GM21576 (cell line): ENCODE measurements at regions not wholly inside any gene's neighbourhood (a gene's known extent, or its start where the extent isn't known, plus 50 kb on each side); places are given as distances from the start of the nearest gene placed in this dataset.
"Not testable (repeated sequence)": the region's sequence is repeated elsewhere in the genome, so short reads cannot be mapped to it uniquely, and the experiment has no call there.

Experiments used
- ATAC-seq: cut with Tn5 transposase; IDR thresholded peaks from one replicate; pipeline ENCODE4 v1.9.1; 2021; ENCODE audit warnings: mild to moderate bottlenecking, moderate library complexity; ENCODE audit not compliant: unreplicated experiment

- ATAC-seq, result no peak
Measured at GRCh38 chr3:72661115-72661457, 187.2 kb downstream of the SHQ1 start.

GRCh38 chr3:72660270-72661114 lies 187.8 kb downstream of the SHQ1 start:
- ATAC-seq, result no peak

- ATAC-seq, result no peak
Measured at GRCh38 chr3:72659596-72659995, 188.6 kb downstream of the SHQ1 start.

- no peak for ATAC-seq
Measured at GRCh38 chr3:72659188-72659587, 189.1 kb downstream of the SHQ1 start.

GRCh38 chr3:72658466-72659100 lies 189.7 kb downstream of the SHQ1 start:
- ATAC-seq, result no peak

GRCh38 chr3:72657666-72658065 lies 190.6 kb downstream of the SHQ1 start:
- peak; percentile 59 for ATAC-seq

GRCh38 chr3:72655723-72656122 lies 192.5 kb downstream of the SHQ1 start:
- ATAC-seq, result no peak

GRCh38 chr3:72655131-72655551 lies 193.1 kb downstream of the SHQ1 start:
- ATAC-seq, result no peak

- ATAC-seq, result no peak
Measured at GRCh38 chr3:72652395-72652794, 195.8 kb downstream of the SHQ1 start.

GRCh38 chr3:72651498-72651897 lies 196.7 kb downstream of the SHQ1 start:
- no peak for ATAC-seq

- ATAC-seq, result no peak
Measured at GRCh38 chr3:72646263-72646662, 202.0 kb downstream of the SHQ1 start.

GRCh38 chr3:72643635-72644034 lies 204.6 kb downstream of the SHQ1 start:
- ATAC-seq, result not testable (repeated sequence)

GRCh38 chr3:72641684-72642083 lies 206.6 kb downstream of the SHQ1 start:
- no peak for ATAC-seq

GRCh38 chr3:72641072-72641471 lies 207.2 kb downstream of the SHQ1 start:
- ATAC-seq, result no peak

- no peak for ATAC-seq
Measured at GRCh38 chr3:72636969-72637597, 211.2 kb downstream of the SHQ1 start.

- ATAC-seq, result no peak
Measured at GRCh38 chr3:72635551-72635950, 212.7 kb downstream of the SHQ1 start.

GRCh38 chr3:72634128-72634527 lies 214.1 kb downstream of the SHQ1 start:
- no peak for ATAC-seq

GRCh38 chr3:72633534-72633933 lies 214.7 kb downstream of the SHQ1 start:
- ATAC-seq, result no peak

GRCh38 chr3:72633121-72633520 lies 215.1 kb downstream of the SHQ1 start:
- no peak for ATAC-seq

- no peak for ATAC-seq
Measured at GRCh38 chr3:72632129-72632528, 216.1 kb downstream of the SHQ1 start.

- no peak for ATAC-seq
Measured at GRCh38 chr3:72630969-72631344, 217.3 kb downstream of the SHQ1 start.

GRCh38 chr3:72630327-72630968 lies 217.8 kb downstream of the SHQ1 start:
- no peak for ATAC-seq
